NCI-H524 (cell line): ENCODE measurements at regions not wholly inside any gene's neighbourhood (a gene's known extent, or its start where the extent isn't known, plus 50 kb on each side); places are given as distances from the start of the nearest gene placed in this dataset.

Source experiments
- DNase-seq, 2 experiments: peaks; one replicate each; lab custom pipeline; 2025; lab: John Stamatoyannopoulos, UW

GRCh38 chr12:77571768-77572167 lies 258.9 kb upstream of the NAV3 start:
- DNase-seq = no peak

- no peak for DNase-seq
Observed at GRCh38 chr12:77571127-77571526, 259.6 kb upstream of the NAV3 start.

GRCh38 chr12:77569876-77570275 lies 260.8 kb upstream of the NAV3 start:
- DNase-seq = no peak

- no peak for DNase-seq
Observed at GRCh38 chr12:77560714-77561113, 270.0 kb upstream of the NAV3 start.

- DNase-seq = no peak
Observed at GRCh38 chr12:77559400-77560074, 271.2 kb upstream of the NAV3 start.

GRCh38 chr12:77555074-77555473 lies 275.6 kb upstream of the NAV3 start:
- no peak for DNase-seq

GRCh38 chr12:77553976-77554619 lies 276.6 kb upstream of the NAV3 start:
- DNase-seq = no peak

- DNase-seq = no peak
Observed at GRCh38 chr12:77549383-77550128, 281.1 kb upstream of the NAV3 start.

- DNase-seq = no peak
Observed at GRCh38 chr12:77548797-77549196, 281.9 kb upstream of the NAV3 start.

- no peak for DNase-seq
Observed at GRCh38 chr12:77540097-77540496, 290.6 kb upstream of the NAV3 start.

GRCh38 chr12:77537663-77538062 lies 293.0 kb upstream of the NAV3 start:
- DNase-seq = no peak

GRCh38 chr12:77535734-77536133 lies 295.0 kb upstream of the NAV3 start:
- no peak for DNase-seq

- no peak for DNase-seq
Observed at GRCh38 chr12:77531912-77532311, 298.8 kb upstream of the NAV3 start.

- no peak for DNase-seq
Observed at GRCh38 chr12:77522247-77522646, 308.4 kb upstream of the NAV3 start.

- no peak for DNase-seq
Observed at GRCh38 chr12:77521508-77522115, 309.1 kb upstream of the NAV3 start.

GRCh38 chr12:77514511-77514910 lies 316.2 kb upstream of the NAV3 start:
- DNase-seq = peak in 1 of 2 experiments; percentile 3

GRCh38 chr12:77510985-77511384 lies 319.7 kb upstream of the NAV3 start:
- DNase-seq = no peak

- DNase-seq = no peak
Observed at GRCh38 chr12:77504466-77504865, 326.2 kb upstream of the NAV3 start.

GRCh38 chr12:77500089-77500488 lies 330.6 kb upstream of the NAV3 start:
- no peak for DNase-seq

GRCh38 chr12:77497647-77498046 lies 333.0 kb upstream of the NAV3 start:
- DNase-seq = no peak

GRCh38 chr12:77496714-77497113 lies 334.0 kb upstream of the NAV3 start:
- DNase-seq = no peak

GRCh38 chr12:77494296-77494695 lies 336.4 kb upstream of the NAV3 start:
- DNase-seq = no peak
